HL-60 (cell line): ENCODE measurements at regions not wholly inside any gene's neighbourhood (a gene's known extent, or its start where the extent isn't known, plus 50 kb on each side); places are given as distances from the start of the nearest gene placed in this dataset.

Source experiments
- CTCF ChIP-seq: IDR thresholded peaks from one replicate; pipeline ENCODE4 v1.5.1; 2011; ENCODE audit warnings: low read length, control low read depth, inconsistent platforms; ENCODE audit not compliant: insufficient read depth
- REST ChIP-seq: IDR thresholded peaks from 2 replicates; pipeline ENCODE4 v1.6.1; 2012; ENCODE audit warnings: low read depth; ENCODE audit not compliant: insufficient replicate concordance

- TF ChIP-seq CTCF (no peak), REST (no peak)
Observed at GRCh38 chr2:53509831-53510388, 257.7 kb upstream of the CHAC2 start.
